ENCODE measurements at regions not wholly inside any gene's neighbourhood (a gene's known extent, or its start where the extent isn't known, plus 50 kb on each side); places are given as distances from the start of the nearest gene placed in this dataset.

GRCh38 chr11:134466156-134466555, 54.1 kb upstream of the B3GAT1 start:
- no peak for DNase-seq (ENCODE audit: low spot score)
- in situ Hi-C loops (cut with HindIII; ENCODE audit: low sequenced_read_pairs) = no loop called here

- no peak for DNase-seq (ENCODE audit: low spot score)
- in situ Hi-C loops (cut with HindIII; ENCODE audit: low sequenced_read_pairs) = no loop called here
These were observed 53.1 kb upstream of the B3GAT1 start for GRCh38 chr11:134464981-134465730.

DNA sequence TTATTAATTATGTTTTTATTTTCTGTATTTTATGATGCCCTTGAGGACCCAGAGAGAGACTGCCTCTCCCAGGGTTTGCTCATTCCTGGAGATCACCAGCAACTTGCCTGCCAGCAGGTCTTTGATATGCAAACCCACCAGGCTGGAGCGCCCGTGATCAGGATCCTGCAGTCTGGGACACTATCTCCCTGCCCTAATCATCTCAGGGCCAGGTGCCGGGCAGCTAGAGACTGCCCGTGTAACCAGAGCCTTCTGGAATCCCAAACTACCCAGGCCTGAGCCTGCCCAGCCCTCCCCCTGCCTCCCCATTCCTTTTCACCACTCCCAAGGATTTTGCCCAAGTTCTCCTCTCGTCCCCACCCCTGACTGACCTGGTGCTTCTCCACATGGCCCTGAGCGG, 52.2 kb upstream of the B3GAT1 start:
- no peak for DNase-seq (ENCODE audit: low spot score)
- in situ Hi-C loops (cut with HindIII; ENCODE audit: low sequenced_read_pairs) = no loop called here

GRCh38 chr11:134463716-134464115, 51.7 kb upstream of the B3GAT1 start:
- DNase-seq (ENCODE audit: low spot score) = no peak
- in situ Hi-C loops (cut with HindIII; ENCODE audit: low sequenced_read_pairs) = no loop called here
